Kidney epithelial cell (primary cell): ENCODE measurements at regions not wholly inside any gene's neighbourhood (a gene's known extent, or its start where the extent isn't known, plus 50 kb on each side); places are given as distances from the start of the nearest gene placed in this dataset.
"Not testable (repeated sequence)": the region's sequence is repeated elsewhere in the genome, so short reads cannot be mapped to it uniquely, and the experiment has no call there.

ENCODE experiments used
- DNase-seq: peaks from one replicate; pipeline ENCODE4 v3.0.0-alpha.2; 2010; ENCODE audit warnings: low read depth
- H3K27me3 ChIP-seq: 2 replicates; pipeline ENCODE4 v1.6.0; 2011; ENCODE audit warnings: low read length; ENCODE audit not compliant: control insufficient read depth, insufficient read depth
- H3K36me3 ChIP-seq: 2 replicates; pipeline ENCODE4 v1.5.1; 2011; ENCODE audit warnings: low read length; ENCODE audit not compliant: control insufficient read depth, insufficient read depth
- H3K4me3 ChIP-seq: 2 replicates; pipeline ENCODE4 v1.5.1; 2011; ENCODE audit warnings: low read depth, mild to moderate bottlenecking, control low read depth, low read length
- CTCF ChIP-seq: IDR thresholded peaks from 2 replicates; pipeline ENCODE4 v1.5.1; 2011; ENCODE audit warnings: mild to moderate bottlenecking, moderate library complexity, low read length, control low read depth, inconsistent platforms; ENCODE audit not compliant: insufficient read depth, poor library complexity, severe bottlenecking

DNA sequence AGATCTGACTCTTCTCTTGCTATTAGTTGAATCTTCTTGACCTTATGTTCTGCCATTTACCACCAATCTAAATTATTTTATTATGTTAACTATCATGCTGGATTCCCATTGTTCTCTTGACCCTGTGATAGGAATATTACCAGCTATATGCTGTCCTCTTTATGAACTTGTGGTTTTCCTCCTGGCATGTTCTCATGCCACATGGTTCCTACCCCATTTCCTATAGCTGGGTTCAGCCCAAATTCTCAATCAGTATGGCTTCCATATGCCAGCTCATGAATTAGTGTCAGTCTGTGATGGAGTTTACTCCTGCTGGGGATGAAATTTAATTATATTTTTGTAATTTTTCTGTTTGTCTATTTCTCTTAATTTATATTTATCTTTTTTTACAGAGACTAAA is 430.5 kb downstream of the SMARCA1 start:
- DNase-seq: no peak
- no peaks in the 10 kb centered on the region for H3K27me3 ChIP-seq
- TF ChIP-seq CTCF: no peak
- no peaks in the 10 kb centered on the region for H3K36me3 ChIP-seq
- H3K4me3 ChIP-seq: no peak overlapping the region

DNA sequence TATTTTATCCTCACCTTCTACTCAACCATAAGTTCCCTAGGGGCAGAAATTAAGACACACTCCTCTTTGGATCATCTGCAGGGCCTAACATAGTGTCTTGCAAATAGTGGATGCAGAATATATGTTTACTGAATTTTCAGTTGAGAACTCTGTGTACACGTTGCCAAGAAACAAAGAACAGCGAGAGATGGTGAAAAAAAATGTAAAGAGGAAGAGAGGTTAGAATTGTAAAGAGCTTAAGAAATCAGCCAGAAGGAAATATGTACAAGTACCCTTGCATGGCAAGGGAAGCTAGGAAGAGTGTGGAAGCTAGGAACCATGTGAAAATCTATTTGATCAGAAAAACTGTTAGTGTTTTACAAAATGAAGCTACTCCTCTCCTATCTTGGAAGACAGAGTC is 431.0 kb downstream of the SMARCA1 start:
- H3K36me3 ChIP-seq: no peaks in the 10 kb centered on the region
- no peak for TF ChIP-seq CTCF

GRCh38 chrX:129091097-129091496 is 432.2 kb downstream of the SMARCA1 start:
- no peak for TF ChIP-seq CTCF
- H3K4me3 ChIP-seq: no peak overlapping the region
- DNase-seq: no peak
- H3K27me3 ChIP-seq: no peaks in the 10 kb centered on the region
- H3K36me3 ChIP-seq: no peaks in the 10 kb centered on the region

More for the DNA sequence above, 431.0 kb downstream of the SMARCA1 start:
- no peak for DNase-seq
- no peak overlapping the region for H3K4me3 ChIP-seq
- no peaks in the 10 kb centered on the region for H3K27me3 ChIP-seq

GRCh38 chrX:129086802-129087201 is 436.5 kb downstream of the SMARCA1 start:
- H3K36me3 ChIP-seq: no peaks in the 10 kb centered on the region
- H3K27me3 ChIP-seq: no peaks in the 10 kb centered on the region
- no peak overlapping the region for H3K4me3 ChIP-seq
- DNase-seq: no peak
- no peak for TF ChIP-seq CTCF

GRCh38 chrX:129084291-129084690 is 439.0 kb downstream of the SMARCA1 start:
- not testable (repeated sequence) for DNase-seq, H3K36me3 ChIP-seq, H3K4me3 ChIP-seq, H3K27me3 ChIP-seq

- Histone ChIP-seq H3K4me3 (no peak overlapping the region), H3K36me3 (no peaks in the 10 kb centered on the region), H3K27me3 (no peaks in the 10 kb centered on the region)
- no peak for DNase-seq
- TF ChIP-seq CTCF: no peak
Measured at GRCh38 chrX:129077424-129078170, 445.7 kb downstream of the SMARCA1 start.
